Suprapubic skin (tissue), 4 donors: ENCODE measurements at regions not wholly inside any gene's neighbourhood (a gene's known extent, or its start where the extent isn't known, plus 50 kb on each side); places are given as distances from the start of the nearest gene placed in this dataset.

Experiments used
- EP300 ChIP-seq: sonication (generic); formaldehyde crosslinking; IDR thresholded peaks from one replicate; pipeline ENCODE4 v1.6.1; 2017; ENCODE audit warnings: antibody characterized with exemption
- POLR2A ChIP-seq, 2 donors: fragments of 450-650 bp; IDR thresholded peaks; one replicate each; pipeline ENCODE4 v1.6.1; 2017; ENCODE audit warnings: antibody characterized with exemption in 2 of 2, mild to moderate bottlenecking in 2 of 2, moderate library complexity in 2 of 2
- POLR2AphosphoS5 ChIP-seq, 3 donors: sonication (generic); formaldehyde crosslinking; IDR thresholded peaks; one replicate each; pipeline ENCODE4 v1.6.1; 2017; ENCODE audit warnings: antibody characterized with exemption in 3 of 3
- TF ChIP-seq, protein P1 (sequence below), 2 donors: fragments of 200-600 bp in 1 of 2; fragments of 450-650 bp in 1 of 2; sonication (generic) in 1 of 2; IDR thresholded peaks; one replicate each; pipeline ENCODE4 v1.5.1; 2016 to 2019; ENCODE audit warnings: antibody characterized with exemption in 2 of 2, mild to moderate bottlenecking in 1 of 2, moderate library complexity in 1 of 2

DNA sequence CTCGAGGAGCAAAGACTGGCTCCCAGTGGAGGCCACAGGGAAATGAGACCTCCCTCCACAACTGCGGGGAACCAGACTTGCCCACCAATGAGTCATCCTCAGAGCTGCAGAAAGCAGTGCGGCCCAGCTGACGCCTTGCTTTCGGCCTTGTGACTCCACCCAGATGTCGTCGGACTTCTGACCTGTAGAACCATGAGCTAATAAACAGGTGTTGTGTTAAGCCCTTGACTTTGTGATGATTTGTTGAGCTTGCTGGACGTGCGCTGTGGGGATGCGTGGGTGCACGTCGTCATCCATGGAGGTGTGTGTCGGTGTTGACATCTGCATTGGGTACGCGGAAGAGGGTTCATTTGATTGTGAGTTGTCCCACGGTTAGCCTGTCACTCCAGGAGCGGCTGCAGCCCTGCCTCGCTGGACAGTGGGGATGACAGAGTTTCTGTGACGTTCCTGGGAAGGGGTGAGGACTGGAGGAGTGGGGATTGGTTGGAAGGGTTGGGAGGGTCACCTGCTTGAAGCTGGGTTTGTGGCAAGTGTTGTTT is 154.1 kb downstream of the SH3BP4 start:
- TF ChIP-seq, protein P1, sequence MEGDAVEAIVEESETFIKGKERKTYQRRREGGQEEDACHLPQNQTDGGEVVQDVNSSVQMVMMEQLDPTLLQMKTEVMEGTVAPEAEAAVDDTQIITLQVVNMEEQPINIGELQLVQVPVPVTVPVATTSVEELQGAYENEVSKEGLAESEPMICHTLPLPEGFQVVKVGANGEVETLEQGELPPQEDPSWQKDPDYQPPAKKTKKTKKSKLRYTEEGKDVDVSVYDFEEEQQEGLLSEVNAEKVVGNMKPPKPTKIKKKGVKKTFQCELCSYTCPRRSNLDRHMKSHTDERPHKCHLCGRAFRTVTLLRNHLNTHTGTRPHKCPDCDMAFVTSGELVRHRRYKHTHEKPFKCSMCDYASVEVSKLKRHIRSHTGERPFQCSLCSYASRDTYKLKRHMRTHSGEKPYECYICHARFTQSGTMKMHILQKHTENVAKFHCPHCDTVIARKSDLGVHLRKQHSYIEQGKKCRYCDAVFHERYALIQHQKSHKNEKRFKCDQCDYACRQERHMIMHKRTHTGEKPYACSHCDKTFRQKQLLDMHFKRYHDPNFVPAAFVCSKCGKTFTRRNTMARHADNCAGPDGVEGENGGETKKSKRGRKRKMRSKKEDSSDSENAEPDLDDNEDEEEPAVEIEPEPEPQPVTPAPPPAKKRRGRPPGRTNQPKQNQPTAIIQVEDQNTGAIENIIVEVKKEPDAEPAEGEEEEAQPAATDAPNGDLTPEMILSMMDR (IDR thresholded peaks at IDR 0.05): no peak
- no peak for TF ChIP-seq EP300
- no peak for TF ChIP-seq POLR2A (IDR thresholded peaks at IDR 0.05)
- TF ChIP-seq POLR2AphosphoS5 (IDR thresholded peaks at IDR 0.05): no peak
